Activated CD4-positive, alpha-beta T cell treated with anti-CD3 and anti-CD28 coated beads, Interleukin-2, amount 50 U/mL, for 16 hours (primary cell): ENCODE measurements at regions not wholly inside any gene's neighbourhood (a gene's known extent, or its start where the extent isn't known, plus 50 kb on each side); places are given as distances from the start of the nearest gene placed in this dataset.
"Not testable (repeated sequence)": the region's sequence is repeated elsewhere in the genome, so short reads cannot be mapped to it uniquely, and the experiment has no call there.

Source experiments
- DNase-seq: peaks from one replicate; pipeline ENCODE4 v3.0.0-alpha.2; 2020

- no peak for DNase-seq
Measured at GRCh38 chr1:235059221-235059620, 69.4 kb downstream of the TOMM20 start.

- no peak for DNase-seq
Measured at GRCh38 chr1:235058695-235059094, 69.9 kb downstream of the TOMM20 start.

DNA sequence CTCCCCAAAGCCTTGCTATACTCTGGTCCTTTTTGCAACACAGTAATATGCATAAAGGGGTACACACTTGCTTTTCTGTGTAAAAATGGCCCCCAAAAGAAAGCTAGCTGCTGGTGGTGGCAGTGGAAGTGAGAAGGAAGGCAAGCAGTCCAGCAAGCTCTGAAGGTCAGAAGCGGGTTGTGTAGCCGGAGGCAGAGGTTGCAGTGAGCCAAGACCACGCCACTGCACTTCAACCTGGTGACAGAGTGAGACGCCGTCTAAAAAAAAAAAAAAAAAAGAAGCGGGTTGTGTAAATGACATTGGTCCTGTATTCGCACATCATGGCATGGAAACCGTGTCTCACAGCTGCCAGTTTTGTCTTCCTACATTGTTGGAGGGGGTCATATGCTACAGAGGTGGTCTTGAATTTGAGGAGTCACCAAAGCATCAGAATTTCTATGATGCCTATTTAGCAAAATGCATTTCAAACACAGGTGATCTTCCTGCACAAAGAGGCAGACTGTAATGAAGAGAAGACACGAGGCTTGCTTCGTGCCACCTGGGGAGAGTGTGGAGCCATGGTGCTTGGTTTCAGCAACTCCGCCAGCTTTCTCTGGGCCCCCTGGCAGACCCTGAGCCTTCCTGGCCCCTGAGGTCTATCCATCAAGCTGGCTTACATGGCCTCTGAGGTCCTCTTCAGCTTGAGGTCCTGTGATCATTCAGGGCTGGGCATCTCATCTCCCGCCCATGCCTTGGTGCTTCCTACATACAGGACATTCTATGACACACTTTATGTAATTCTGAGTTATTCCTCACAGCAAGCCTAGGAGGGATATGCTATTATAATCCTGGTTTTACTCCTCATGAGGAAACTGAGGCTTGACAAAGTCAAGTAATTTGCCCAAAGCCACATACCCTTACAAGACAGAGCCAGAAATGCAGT is 71.0 kb downstream of the TOMM20 start:
- DNase-seq = no peak

DNA sequence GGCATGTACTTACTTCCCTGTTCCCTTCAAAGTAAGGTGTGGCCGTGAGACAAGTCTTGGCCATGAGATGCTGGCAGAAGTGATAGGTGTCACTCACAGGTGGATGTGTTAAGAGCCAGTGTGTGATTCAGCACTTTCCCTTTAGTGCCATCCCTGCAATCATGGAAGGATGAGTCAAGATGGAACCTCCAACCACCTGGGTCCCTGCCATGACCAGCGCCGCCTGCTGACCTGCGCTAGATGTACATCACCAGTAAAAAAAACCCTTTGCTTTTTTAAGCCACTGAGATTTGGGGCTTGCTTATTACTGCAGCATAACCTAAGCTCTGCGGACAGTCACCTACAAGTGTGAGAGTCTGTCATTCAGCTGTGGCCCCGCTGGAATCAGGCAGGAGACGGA is 71.7 kb downstream of the TOMM20 start:
- no peak for DNase-seq

GRCh38 chr1:235054936-235055335 is 73.7 kb downstream of the TOMM20 start:
- no peak for DNase-seq

DNA sequence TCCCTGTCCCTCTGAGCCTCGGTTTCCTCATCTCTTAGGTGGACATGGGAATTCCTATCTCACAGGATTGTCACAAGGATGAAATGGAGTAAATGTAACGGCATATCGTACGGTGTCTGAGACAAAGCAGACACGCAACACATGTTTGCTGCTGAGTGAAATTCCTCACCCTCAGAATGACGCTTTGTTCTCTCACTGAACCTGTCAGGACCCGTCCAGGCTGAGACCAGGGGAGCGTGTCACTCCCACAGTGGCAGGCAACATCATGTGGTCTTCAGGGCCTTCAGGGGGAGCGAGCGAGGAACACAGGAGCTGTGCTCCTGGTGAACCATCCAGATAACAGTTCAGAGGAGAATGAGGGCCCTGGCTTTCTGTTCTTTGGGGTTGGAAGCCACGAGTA is 74.2 kb downstream of the TOMM20 start:
- DNase-seq = no peak

DNA sequence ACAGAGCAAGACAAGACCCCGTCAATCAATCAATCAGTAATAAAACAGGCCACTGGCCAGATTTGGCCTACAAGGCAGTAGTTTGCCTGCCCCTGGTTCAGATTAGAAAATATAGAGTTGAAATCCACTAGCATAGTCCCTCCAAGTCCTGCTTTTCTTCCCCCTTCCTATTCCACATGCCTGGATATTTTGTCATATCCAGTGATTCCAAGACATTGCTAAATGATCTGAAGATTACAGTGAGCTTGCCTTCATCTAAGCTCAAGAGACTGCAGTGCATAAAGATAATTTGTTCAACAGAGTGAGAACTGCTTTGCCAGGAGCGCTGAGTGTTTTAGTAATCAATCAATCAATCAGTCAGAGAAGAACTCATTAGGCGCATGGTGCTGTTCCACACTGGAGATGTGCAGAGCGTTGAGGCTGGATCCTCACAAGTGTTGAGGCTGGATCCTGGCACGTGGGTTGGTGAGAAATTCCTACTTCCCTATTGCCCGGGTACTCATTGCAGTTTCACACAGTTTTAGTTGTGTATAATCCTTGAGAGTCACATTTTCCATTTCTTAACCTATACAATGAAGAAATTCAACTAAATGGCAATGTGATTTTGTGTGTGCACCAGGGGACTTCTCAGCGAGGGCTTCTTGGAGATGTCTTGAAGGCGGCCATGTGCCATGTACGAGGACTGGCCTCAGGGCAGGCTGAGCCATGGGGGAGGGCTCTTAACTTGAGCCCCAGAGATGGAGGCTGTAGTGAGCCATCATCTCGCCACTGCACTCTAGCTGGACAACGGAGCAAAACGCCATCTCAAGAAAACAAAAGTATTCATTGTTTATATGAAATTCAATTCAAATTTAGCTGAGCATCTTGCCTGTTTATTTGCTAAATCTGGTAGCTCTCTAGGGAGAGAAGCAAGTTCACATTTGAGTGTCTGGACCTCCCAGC is 76.3 kb downstream of the TOMM20 start:
- DNase-seq = no peak

- no peak for DNase-seq
Measured at GRCh38 chr1:235051521-235051920, 77.1 kb downstream of the TOMM20 start.

DNA sequence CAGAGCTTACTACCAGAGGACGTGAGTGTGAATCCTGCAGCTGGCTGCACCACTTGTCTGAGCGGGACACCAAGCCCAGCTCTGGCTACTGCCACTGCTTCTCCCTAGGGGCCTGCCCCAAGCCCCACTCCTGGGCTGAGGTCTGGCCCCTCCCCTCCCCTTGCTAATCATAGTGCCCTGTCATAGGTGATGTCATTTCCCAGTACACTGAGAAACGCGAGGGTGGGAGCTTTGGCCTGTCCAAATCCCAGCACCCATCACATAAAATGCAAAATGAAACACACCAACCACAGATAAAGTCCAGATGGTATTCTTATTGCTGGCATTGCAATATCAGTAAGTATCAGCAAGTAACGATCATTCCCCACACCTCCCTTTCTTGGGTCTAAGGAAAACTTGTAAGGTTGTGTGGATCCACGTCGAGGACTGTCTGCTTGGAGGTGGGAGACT is 77.7 kb downstream of the TOMM20 start:
- peak; percentile 33 for DNase-seq

DNA sequence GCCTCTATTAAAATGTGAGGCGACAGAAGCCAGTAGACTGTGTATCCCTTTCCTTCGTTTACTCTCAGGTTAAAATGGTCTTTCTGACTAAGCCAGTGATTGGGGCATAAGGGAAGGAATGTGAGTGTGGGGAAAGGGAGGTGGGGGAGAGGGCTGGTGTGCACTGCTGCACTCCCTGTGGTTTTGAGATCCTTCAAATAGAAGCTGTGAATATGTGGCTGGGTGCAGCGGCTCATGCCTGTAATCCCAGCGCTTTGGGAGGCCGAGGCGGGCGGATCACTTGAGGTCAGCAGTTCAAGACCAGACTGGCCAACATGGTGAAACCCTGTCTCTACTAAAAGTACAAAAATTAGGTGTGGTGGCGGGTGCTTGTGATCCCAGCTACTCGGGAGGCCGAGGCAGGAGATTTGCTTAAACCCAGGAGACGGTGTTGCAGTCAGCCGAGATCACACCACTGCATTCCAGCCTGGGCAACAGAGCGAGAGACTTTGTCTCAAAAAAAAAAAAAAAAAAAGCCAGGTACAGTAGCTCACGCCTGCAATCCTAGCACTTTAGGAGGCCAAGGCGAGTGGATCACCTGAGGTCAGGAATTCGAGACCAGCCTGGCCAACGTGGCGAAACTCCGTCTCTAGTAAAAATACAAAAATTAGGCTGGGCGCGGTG is 78.8 kb downstream of the TOMM20 start:
- not testable (repeated sequence) for DNase-seq

GRCh38 chr1:235049217-235049616 is 79.4 kb downstream of the TOMM20 start:
- no peak for DNase-seq

DNA sequence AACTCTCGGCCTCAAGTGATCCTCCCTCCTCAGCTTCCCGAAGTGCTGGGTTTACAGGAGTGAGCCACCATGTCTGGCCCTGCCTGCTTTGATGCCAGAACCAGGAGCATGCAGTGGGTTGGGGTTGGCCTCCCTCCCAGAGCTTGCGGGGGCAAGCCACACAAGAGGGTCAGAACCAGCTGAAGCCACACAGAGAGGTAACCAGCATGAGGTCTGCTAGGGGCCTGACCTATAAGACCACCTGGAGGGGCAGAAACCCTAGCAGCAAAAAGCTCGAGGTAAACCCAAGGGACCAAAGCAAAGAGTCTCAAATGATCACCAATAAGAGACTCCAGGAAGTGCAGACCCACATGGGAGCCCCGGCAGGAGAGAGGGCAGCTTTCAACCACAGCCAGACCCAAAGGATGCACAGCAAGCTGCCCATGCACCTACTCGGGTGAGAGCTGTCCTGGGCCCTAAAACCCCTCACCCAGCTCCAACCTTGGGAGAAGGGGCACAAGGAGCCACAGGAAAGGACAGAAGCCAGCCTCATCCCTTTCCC is 81.2 kb downstream of the TOMM20 start:
- DNase-seq = no peak

DNA sequence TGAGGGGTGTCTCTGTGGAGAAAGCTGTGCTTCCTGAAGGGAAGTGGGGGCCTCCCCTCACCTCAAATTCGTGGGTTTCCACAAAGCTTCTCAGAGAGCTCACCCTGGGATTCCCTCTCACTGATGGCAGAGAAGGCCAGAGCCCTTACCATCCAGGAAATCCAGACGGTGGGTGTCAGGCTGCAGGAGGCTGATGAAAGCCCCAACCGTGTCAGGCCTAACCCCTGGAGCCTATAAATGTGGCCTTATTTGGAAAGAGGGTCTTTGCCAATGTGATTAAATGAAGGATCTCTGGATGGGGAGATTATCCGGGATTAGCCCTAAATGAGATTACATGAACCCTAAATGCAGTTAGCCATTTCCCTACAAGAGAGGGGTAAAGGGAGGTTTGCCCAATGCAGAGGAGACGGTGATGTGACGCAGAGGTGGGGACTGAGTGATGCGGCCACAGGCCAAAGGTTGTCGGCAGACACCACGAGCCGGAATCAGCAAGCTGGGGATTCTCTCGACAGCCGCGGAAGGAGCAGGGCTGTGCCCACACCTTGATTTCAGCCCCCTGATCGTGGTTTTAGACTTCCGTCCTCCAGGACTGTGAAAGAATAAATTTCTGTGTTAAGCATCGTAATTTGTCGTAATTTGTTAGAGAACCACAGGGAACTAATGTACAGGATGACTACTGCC is 82.6 kb downstream of the TOMM20 start:
- no peak for DNase-seq

DNA sequence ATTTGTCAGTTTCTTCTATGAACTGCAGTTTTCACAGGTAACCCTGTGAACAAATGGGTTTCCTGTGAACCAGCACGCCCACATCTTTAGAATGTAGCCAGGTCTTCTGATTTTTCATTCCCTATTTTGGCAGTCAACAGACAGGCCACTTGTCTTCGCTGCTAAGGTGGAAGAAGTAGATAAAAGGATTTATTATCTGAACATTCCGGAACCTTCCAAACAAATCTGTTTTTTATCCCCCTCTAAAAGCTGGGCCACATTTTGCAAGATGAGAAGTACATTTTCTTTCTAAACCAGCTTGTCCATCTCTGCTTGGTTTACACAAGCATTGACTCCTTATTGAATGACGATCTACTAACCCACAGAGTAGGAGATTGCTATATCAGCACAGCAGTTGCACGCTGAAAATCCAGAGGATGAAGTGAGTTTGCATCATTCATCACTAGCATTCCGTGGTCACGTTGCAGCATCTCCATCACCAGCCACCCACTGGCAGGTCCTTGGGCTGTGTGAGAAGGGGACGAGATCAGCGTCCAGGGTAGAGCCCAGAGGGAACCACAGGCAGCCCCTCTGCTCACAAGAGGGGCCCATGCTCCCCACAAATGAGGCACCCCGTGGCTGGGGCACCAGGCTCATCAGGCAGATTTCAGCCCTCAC is 83.5 kb downstream of the TOMM20 start:
- DNase-seq = no peak

- no peak for DNase-seq
Measured at GRCh38 chr1:235043234-235043633, 85.4 kb downstream of the TOMM20 start.

GRCh38 chr1:235038701-235039100 is 89.9 kb downstream of the TOMM20 start:
- no peak for DNase-seq

DNA sequence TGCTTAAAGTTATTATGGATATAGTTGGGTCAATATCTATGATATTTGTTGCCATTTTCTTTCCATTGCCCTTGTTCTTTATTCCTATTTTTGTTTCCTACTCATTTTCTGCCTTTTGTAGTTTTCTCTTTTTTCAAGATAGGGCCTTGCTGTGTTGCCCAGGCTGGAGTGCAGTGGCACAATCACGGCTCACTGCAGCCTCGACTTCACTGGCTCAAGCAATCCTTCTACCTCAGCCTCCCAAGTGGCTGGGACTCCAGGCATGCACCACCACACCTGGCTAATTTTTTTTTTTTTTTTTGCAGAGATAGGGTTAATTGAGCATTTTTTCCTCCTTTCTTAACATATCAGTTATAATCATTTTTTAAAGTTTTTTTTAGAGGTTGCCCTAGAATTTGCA is 92.7 kb downstream of the TOMM20 start:
- DNase-seq = no peak

DNA sequence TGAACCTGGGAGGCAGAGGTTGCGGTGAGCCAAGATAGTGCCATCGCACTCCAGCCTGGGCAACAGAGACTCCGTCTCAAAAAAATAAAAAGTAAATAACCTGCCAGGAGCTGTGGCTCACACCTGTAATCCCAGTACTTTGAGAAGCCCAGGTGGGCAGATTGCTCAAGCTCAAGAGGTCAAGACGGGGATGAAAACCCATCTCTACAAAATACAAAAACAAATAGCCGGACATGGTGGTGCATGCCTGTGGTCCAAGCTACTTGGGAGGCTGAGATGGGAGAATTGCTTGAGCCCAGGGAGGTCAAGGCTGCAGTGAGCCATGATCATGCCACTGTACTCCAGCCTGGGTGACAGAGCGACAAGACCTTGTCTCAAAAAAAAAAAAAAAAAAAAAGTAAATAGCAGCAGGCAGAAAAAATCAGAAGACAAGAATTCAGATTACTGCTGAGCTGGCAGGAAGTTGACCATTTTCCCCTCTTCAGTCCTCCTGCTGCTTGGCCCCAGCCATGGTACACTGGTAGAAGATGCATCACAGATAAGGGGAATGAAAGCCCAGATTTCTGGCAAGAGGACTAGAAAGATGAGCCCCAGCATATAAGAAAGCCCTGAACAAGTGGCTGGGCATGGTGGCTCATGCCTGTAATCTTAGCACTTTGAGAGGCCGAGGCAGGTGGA is 97.6 kb downstream of the TOMM20 start:
- no peak for DNase-seq

DNA sequence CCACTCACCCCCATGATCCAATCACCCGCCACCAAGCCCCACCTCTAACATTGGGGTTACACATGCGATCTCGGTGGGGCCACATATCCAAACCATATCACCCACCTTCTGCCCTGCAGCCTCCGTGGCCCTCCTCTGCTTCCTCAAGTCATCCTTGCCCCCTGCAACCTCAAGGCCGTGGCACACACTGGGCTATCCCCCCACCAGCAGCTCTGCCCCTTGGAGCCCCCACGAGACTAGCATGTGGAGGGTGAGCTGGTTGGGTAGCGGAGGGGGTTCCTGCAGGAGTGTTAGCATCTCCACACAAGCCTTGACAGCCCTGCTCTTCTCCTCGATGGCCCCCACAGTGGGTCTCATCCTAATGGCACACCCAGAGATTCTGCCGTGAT is 100.8 kb downstream of the TOMM20 start:
- DNase-seq = no peak

- no peak for DNase-seq
Measured at GRCh38 chr1:235027076-235027861, 101.4 kb downstream of the TOMM20 start.
